Astrocyte (in vitro differentiated cells and primary cell): ENCODE measurements at regions not wholly inside any gene's neighbourhood (a gene's known extent, or its start where the extent isn't known, plus 50 kb on each side); places are given as distances from the start of the nearest gene placed in this dataset.

Source experiments
- DNase-seq: peaks from one replicate; pipeline ENCODE4 v3.0.0-alpha.2; 2010; ENCODE audit warnings: low read depth
- FAIRE-seq: peaks from 2 replicates; lab custom pipeline; 2011; peaks lifted over from hg19 to GRCh38; lab: Jason Lieb, UNC
- H2AFZ ChIP-seq: 2 replicates; pipeline ENCODE4 v1.6.0; 2012; ENCODE audit warnings: low read depth, low read length, inconsistent platforms
- H3K27ac ChIP-seq: 2 replicates; pipeline ENCODE4 v1.5.1; 2011; ENCODE audit warnings: low read depth, low read length, inconsistent platforms
- H3K27me3 ChIP-seq: 2 replicates; pipeline ENCODE4 v1.6.0; 2011; ENCODE audit warnings: low read length, inconsistent platforms; ENCODE audit not compliant: insufficient read depth
- H3K36me3 ChIP-seq: 2 replicates; pipeline ENCODE4 v1.5.1; 2011; ENCODE audit warnings: low read length, inconsistent platforms; ENCODE audit not compliant: insufficient read depth
- H3K4me1 ChIP-seq: 2 replicates; pipeline ENCODE4 v1.5.1; 2011; ENCODE audit warnings: low read length, inconsistent platforms; ENCODE audit not compliant: insufficient read depth
- H3K4me2 ChIP-seq: 2 replicates; pipeline ENCODE4 v1.6.0; 2012; ENCODE audit warnings: low read length, inconsistent platforms
- H3K4me3 ChIP-seq: 2 replicates; pipeline ENCODE4 v1.5.1; 2011; ENCODE audit warnings: low read depth, mild to moderate bottlenecking, low read length, inconsistent platforms; ENCODE audit not compliant: insufficient read depth
- H3K79me2 ChIP-seq: 2 replicates; pipeline ENCODE4 v1.6.0; 2012; ENCODE audit warnings: mild to moderate bottlenecking, low read length, inconsistent platforms; ENCODE audit not compliant: insufficient read depth
- H3K9ac ChIP-seq: 2 replicates; pipeline ENCODE4 v1.6.0; 2012; ENCODE audit warnings: mild to moderate bottlenecking, low read length, inconsistent platforms
- H3K9me3 ChIP-seq: 2 replicates; pipeline ENCODE4 v1.5.1; 2012; ENCODE audit warnings: low read depth, mild to moderate bottlenecking, low read length, inconsistent platforms; ENCODE audit not compliant: insufficient read depth
- H4K20me1 ChIP-seq: 2 replicates; pipeline ENCODE4 v1.6.0; 2012; ENCODE audit warnings: low read length, inconsistent platforms; ENCODE audit not compliant: insufficient read depth
- H3K27ac Mint-ChIP-seq: one replicate; pipeline ENCODE4 v1.8.0; 2021; ENCODE audit warnings: mild to moderate bottlenecking, mixed read lengths; ENCODE audit not compliant: unreplicated experiment
- H3K27me3 Mint-ChIP-seq: one replicate; pipeline ENCODE4 v1.8.0; 2021; ENCODE audit warnings: low read depth, mixed read lengths; ENCODE audit not compliant: unreplicated experiment
- H3K36me3 Mint-ChIP-seq: one replicate; pipeline ENCODE4 v1.8.0; 2021; ENCODE audit warnings: low read depth, mixed read lengths; ENCODE audit not compliant: unreplicated experiment
- H3K4me1 Mint-ChIP-seq: one replicate; pipeline ENCODE4 v1.8.0; 2021; ENCODE audit warnings: low read depth, mixed read lengths; ENCODE audit not compliant: unreplicated experiment
- H3K4me3 Mint-ChIP-seq: one replicate; pipeline ENCODE4 v1.8.0; 2021; ENCODE audit warnings: mild to moderate bottlenecking, moderate library complexity, mixed read lengths; ENCODE audit not compliant: unreplicated experiment
- H3K9me3 Mint-ChIP-seq: one replicate; pipeline ENCODE4 v1.8.0; 2021; ENCODE audit warnings: mild to moderate bottlenecking, mixed read lengths; ENCODE audit not compliant: unreplicated experiment
- EZH2 ChIP-seq: IDR thresholded peaks from 2 replicates; pipeline ENCODE4 v1.6.1; 2012; ENCODE audit warnings: mild to moderate bottlenecking, low read length, inconsistent platforms; ENCODE audit not compliant: insufficient read depth
- TF ChIP-seq, protein P1 (sequence below): IDR thresholded peaks from 2 replicates; pipeline ENCODE4 v1.5.1; 2011; ENCODE audit warnings: low read depth, mild to moderate bottlenecking, inconsistent platforms, low read length, moderate library complexity; ENCODE audit not compliant: insufficient read depth

DNA sequence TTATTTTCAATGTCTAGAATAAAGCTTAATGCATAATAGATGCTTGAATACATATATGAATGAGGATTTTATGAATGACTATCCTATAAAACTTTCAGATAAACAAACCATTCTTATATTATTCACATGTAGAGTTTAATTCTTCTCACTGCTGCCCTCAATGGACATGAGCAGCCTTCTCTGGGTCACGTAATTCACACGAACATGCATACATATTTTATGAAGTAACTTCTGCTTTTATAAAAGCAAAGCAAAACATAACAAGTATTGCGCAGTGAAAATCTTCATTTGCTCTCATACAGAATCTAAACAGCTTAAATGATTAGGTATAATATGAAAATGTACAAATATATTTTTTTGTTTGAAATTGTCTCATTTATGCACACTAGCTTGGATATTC is 116.7 kb downstream of the TMA16 start:
- Histone ChIP-seq H3K4me2 (no peak overlapping the region), H3K4me3 (no peak overlapping the region), H3K27me3 (no peaks in the 10 kb centered on the region), H2AFZ (no peak overlapping the region), H3K79me2 (no peaks in the 10 kb centered on the region), H3K36me3 (no peaks in the 10 kb centered on the region), H4K20me1 (no peaks in the 10 kb centered on the region), H3K9ac (no peak overlapping the region), H3K9me3 (no peaks in the 10 kb centered on the region), H3K27ac (no peak overlapping the region), H3K4me1 (no peaks in the 10 kb centered on the region)
- FAIRE-seq (no peak), DNase-seq (no peak)
- peaks cover 24% of the 10 kb centered on the region for H3K4me1 Mint-ChIP-seq
- H3K9me3 Mint-ChIP-seq: no peaks in the 10 kb centered on the region
- TF ChIP-seq, protein P1, sequence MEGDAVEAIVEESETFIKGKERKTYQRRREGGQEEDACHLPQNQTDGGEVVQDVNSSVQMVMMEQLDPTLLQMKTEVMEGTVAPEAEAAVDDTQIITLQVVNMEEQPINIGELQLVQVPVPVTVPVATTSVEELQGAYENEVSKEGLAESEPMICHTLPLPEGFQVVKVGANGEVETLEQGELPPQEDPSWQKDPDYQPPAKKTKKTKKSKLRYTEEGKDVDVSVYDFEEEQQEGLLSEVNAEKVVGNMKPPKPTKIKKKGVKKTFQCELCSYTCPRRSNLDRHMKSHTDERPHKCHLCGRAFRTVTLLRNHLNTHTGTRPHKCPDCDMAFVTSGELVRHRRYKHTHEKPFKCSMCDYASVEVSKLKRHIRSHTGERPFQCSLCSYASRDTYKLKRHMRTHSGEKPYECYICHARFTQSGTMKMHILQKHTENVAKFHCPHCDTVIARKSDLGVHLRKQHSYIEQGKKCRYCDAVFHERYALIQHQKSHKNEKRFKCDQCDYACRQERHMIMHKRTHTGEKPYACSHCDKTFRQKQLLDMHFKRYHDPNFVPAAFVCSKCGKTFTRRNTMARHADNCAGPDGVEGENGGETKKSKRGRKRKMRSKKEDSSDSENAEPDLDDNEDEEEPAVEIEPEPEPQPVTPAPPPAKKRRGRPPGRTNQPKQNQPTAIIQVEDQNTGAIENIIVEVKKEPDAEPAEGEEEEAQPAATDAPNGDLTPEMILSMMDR: no peak
- TF ChIP-seq EZH2: no peak
- H3K27me3 Mint-ChIP-seq: no peaks in the 10 kb centered on the region
- H3K36me3 Mint-ChIP-seq: no peaks in the 10 kb centered on the region
- no peak overlapping the region for H3K4me3 Mint-ChIP-seq
- no peak overlapping the region for H3K27ac Mint-ChIP-seq

DNA sequence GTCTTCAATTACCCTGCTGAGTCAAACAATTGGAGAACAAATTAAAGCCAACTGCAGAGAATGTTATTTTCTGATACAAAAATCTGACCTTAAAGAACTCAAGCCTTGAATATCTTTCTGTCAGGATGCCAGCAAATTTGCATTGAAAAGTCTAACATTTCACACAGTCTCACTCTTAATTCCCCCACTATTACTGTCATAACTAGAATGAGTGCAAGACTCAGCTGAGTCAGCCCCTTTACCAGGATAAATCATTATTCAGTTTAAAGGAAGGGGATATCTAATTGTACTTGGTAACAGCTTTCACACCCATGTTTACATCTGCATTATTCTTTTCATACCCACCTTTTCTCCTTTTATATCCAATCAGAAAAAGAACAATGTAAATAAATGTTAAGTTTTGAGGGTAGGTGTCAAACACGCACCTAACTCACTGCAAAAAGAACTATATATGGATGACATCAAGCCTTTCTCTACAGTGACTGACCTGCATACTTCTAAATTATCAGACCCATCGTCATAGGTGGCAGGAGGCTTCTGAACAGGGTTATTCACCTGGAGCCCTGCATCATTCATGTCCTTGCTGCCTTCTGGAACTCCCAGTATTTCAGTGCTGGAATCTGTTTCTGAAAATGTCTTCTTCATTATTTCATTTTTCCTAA is 117.4 kb downstream of the TMA16 start:
- Histone ChIP-seq H2AFZ (no peak overlapping the region), H3K9ac (no peak overlapping the region), H3K4me3 (no peak overlapping the region), H3K4me2 (no peak overlapping the region), H4K20me1 (no peaks in the 10 kb centered on the region), H3K27ac (no peak overlapping the region), H3K79me2 (no peaks in the 10 kb centered on the region), H3K36me3 (no peaks in the 10 kb centered on the region), H3K27me3 (no peaks in the 10 kb centered on the region), H3K4me1 (no peaks in the 10 kb centered on the region), H3K9me3 (no peaks in the 10 kb centered on the region)
- Mint-ChIP-seq H3K9me3 (no peaks in the 10 kb centered on the region), H3K4me3 (no peak overlapping the region), H3K27ac (no peak overlapping the region), H3K4me1 (peaks cover 20% of the 10 kb centered on the region), H3K27me3 (no peaks in the 10 kb centered on the region), H3K36me3 (no peaks in the 10 kb centered on the region)
- TF ChIP-seq, protein P1: no peak
- no peak for TF ChIP-seq EZH2
- DNase-seq (no peak), FAIRE-seq (no peak)

DNA sequence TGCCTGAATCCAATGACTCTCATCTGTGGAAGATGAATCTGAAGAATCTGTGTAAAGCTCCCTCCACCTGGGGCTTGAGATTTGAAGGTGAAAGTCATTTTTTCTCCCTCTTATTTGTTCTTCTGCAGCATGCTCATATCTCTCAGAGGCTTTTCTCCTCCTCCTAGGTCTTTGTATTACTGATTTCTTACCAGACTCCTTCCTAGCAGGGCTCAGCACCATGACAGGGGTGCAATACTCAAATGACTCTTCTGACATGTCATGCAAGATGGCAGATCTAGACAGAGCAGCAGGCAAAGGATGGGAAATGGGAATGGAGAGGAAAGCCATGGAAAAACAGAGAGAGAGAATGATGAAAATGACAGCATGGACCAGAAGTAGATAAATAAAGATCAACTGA is 118.3 kb downstream of the TMA16 start:
- Mint-ChIP-seq H3K9me3 (no peaks in the 10 kb centered on the region), H3K4me3 (no peak overlapping the region), H3K27me3 (no peaks in the 10 kb centered on the region), H3K36me3 (no peaks in the 10 kb centered on the region), H3K27ac (no peak overlapping the region), H3K4me1 (peaks cover 13% of the 10 kb centered on the region)
- H3K4me1 ChIP-seq: no peaks in the 10 kb centered on the region
- H4K20me1 ChIP-seq: no peaks in the 10 kb centered on the region
- H3K27ac ChIP-seq: no peak overlapping the region
- no peaks in the 10 kb centered on the region for H3K79me2 ChIP-seq
- no peak overlapping the region for H2AFZ ChIP-seq
- no peaks in the 10 kb centered on the region for H3K27me3 ChIP-seq
- H3K4me3 ChIP-seq: no peak overlapping the region
- DNase-seq (no peak), FAIRE-seq (no peak)
- H3K4me2 ChIP-seq: no peak overlapping the region
- H3K36me3 ChIP-seq: no peaks in the 10 kb centered on the region
- TF ChIP-seq, protein P1: no peak
- TF ChIP-seq EZH2: no peak
- H3K9me3 ChIP-seq: no peaks in the 10 kb centered on the region
- H3K9ac ChIP-seq: no peak overlapping the region
